Neuronal stem cell (in vitro differentiated cells): ENCODE measurements at regions not wholly inside any gene's neighbourhood (a gene's known extent, or its start where the extent isn't known, plus 50 kb on each side); places are given as distances from the start of the nearest gene placed in this dataset.

Source experiments
- DNase-seq: peaks from one replicate; pipeline ENCODE4 v3.0.0-alpha.2; 2013; ENCODE audit warnings: low spot score
- H2AFZ ChIP-seq: one replicate; pipeline ENCODE4 v1.6.1; 2013; ENCODE audit warnings: mild to moderate bottlenecking, low read length, inconsistent platforms
- H2AK5ac ChIP-seq: 2 replicates; pipeline ENCODE4 v1.6.1; 2013; ENCODE audit warnings: low read depth, mild to moderate bottlenecking, inconsistent platforms, low read length, moderate library complexity, mixed read lengths
- H2BK120ac ChIP-seq: 2 replicates; pipeline ENCODE4 v1.6.1; 2013; ENCODE audit warnings: low read depth, mild to moderate bottlenecking, inconsistent platforms, low read length, moderate library complexity, mixed read lengths
- H2BK12ac ChIP-seq: one replicate; pipeline ENCODE4 v1.6.1; 2013; ENCODE audit warnings: low read length, inconsistent platforms
- H2BK15ac ChIP-seq: 2 replicates; pipeline ENCODE4 v1.6.1; 2013; ENCODE audit warnings: mild to moderate bottlenecking, low read length, inconsistent platforms, mixed read lengths
- H2BK5ac ChIP-seq: one replicate; pipeline ENCODE4 v1.6.1; 2013; ENCODE audit warnings: inconsistent platforms, mild to moderate bottlenecking, low read length, moderate library complexity
- H3K14ac ChIP-seq: one replicate; pipeline ENCODE4 v1.6.1; 2013; ENCODE audit warnings: low read length, inconsistent platforms
- H3K18ac ChIP-seq: 2 replicates; pipeline ENCODE4 v1.6.1; 2013; ENCODE audit warnings: low read length, inconsistent platforms
- H3K23ac ChIP-seq: 2 replicates; pipeline ENCODE4 v1.6.1; 2013; ENCODE audit warnings: low read depth, mild to moderate bottlenecking, mixed read lengths, low read length, inconsistent platforms; ENCODE audit not compliant: poor library complexity
- H3K27ac ChIP-seq: replicated peaks from 3 replicates; pipeline ENCODE4 v1.5.1; 2013; ENCODE audit warnings: low read length, inconsistent platforms
- H3K27me3 ChIP-seq, 3 experiments: 2 replicates each; pipeline ENCODE4 v1.6.1; 2013; ENCODE audit warnings: low read length in 3 of 3, mild to moderate bottlenecking in 2 of 3, inconsistent platforms in 1 of 3, low read depth in 1 of 3, mixed read lengths in 1 of 3, moderate library complexity in 1 of 3; ENCODE audit not compliant: control insufficient read depth in 3 of 3, insufficient read depth in 3 of 3
- H3K36me3 ChIP-seq, 2 donors: replicated peaks in 1 of 2; 2 replicates each; pipeline ENCODE4 v1.6.1; 2013; ENCODE audit warnings: low read length in 2 of 2; ENCODE audit not compliant: control insufficient read depth in 2 of 2, insufficient read depth in 2 of 2
- H3K4ac ChIP-seq: 2 replicates; pipeline ENCODE4 v1.6.1; 2013; ENCODE audit warnings: inconsistent platforms, mild to moderate bottlenecking, low read length, moderate library complexity
- H3K4me1 ChIP-seq, 2 donors: 1 replicate in 1 of 2; 2 replicates in 1 of 2; pipeline ENCODE4 v1.6.1; 2013; ENCODE audit warnings: low read length in 2 of 2, low read depth in 1 of 2; ENCODE audit not compliant: control insufficient read depth in 2 of 2, insufficient read depth in 1 of 2
- H3K4me2 ChIP-seq: one replicate; pipeline ENCODE4 v1.6.1; 2013; ENCODE audit warnings: mild to moderate bottlenecking, low read length, inconsistent platforms; ENCODE audit not compliant: insufficient read depth, poor library complexity, severe bottlenecking
- H3K4me3 ChIP-seq, 2 donors: 2 replicates each; pipeline ENCODE4 v1.5.1; 2013; ENCODE audit warnings: low read length in 2 of 2, mild to moderate bottlenecking in 2 of 2, inconsistent platforms in 1 of 2, moderate library complexity in 1 of 2
- H3K79me1 ChIP-seq: one replicate; pipeline ENCODE4 v1.6.1; 2013; ENCODE audit warnings: low read depth, mild to moderate bottlenecking, inconsistent platforms, low read length, moderate library complexity
- H3K9ac ChIP-seq: one replicate; pipeline ENCODE4 v1.6.1; 2013; ENCODE audit warnings: mild to moderate bottlenecking, low read depth, low read length, inconsistent platforms; ENCODE audit not compliant: poor library complexity
- H3K9me3 ChIP-seq, 2 donors: replicated peaks in 1 of 2; 2 replicates each; pipeline versions ENCODE3 to v1.6.1; 2013; ENCODE audit warnings: low read length in 2 of 2, mild to moderate bottlenecking in 2 of 2, inconsistent platforms in 1 of 2, low read depth in 1 of 2, mixed read lengths in 1 of 2, moderate library complexity in 1 of 2; ENCODE audit not compliant: control insufficient read depth in 2 of 2, insufficient read depth in 1 of 2
- H4K8ac ChIP-seq: one replicate; pipeline ENCODE4 v1.6.1; 2013; ENCODE audit warnings: low read depth, mild to moderate bottlenecking, inconsistent platforms, low read length, moderate library complexity
- H4K91ac ChIP-seq: one replicate; pipeline ENCODE4 v1.6.1; 2013; ENCODE audit warnings: low read length, low read depth, mild to moderate bottlenecking, inconsistent platforms; ENCODE audit not compliant: poor library complexity
- WGBS, 2 donors: extraction: QIAGEN DNeasy Blood & Tissue Kit; methylation state at CpG; one replicate each; pipeline ENCODE4 v1.1.7; 2013; ENCODE audit warnings: missing lambda C conversion rate in 2 of 2, mixed read lengths in 1 of 2; ENCODE audit not compliant: insufficient read length in 2 of 2, insufficient replicate concordance in 1 of 2; ENCODE audit errors: extremely low coverage in 2 of 2; 5-methylcytosine and 5-hydroxymethylcytosine counted together

- no peak overlapping the region for H2BK120ac ChIP-seq
- H2AK5ac ChIP-seq, result no peak overlapping the region
- no peak overlapping the region for H4K8ac ChIP-seq
- no peak overlapping the region for H3K18ac ChIP-seq
- H3K14ac ChIP-seq, result no peak overlapping the region
- H3K9me3 ChIP-seq, result no peaks in the 10 kb centered on the region
- H3K4ac ChIP-seq, result no peak overlapping the region
- no peaks in the 10 kb centered on the region for H3K79me1 ChIP-seq
- H2BK5ac ChIP-seq, result no peak overlapping the region
- no peak overlapping the region for H2AFZ ChIP-seq
- no peak overlapping the region for H4K91ac ChIP-seq
- H3K23ac ChIP-seq, result no peak overlapping the region
- no peak overlapping the region for H2BK15ac ChIP-seq
- no peak overlapping the region for H2BK12ac ChIP-seq
- H3K36me3 ChIP-seq, result no peaks in the 10 kb centered on the region
- no peak overlapping the region for H3K27ac ChIP-seq
- no peak for DNase-seq
- H3K4me2 ChIP-seq, result no peak overlapping the region
- no peaks in the 10 kb centered on the region for H3K27me3 ChIP-seq
- H3K4me3 ChIP-seq, result no peak overlapping the region
- no peaks in the 10 kb centered on the region for H3K4me1 ChIP-seq
- no peak overlapping the region for H3K9ac ChIP-seq
Observed at GRCh38 chr6:122238861-122239260, 160.6 kb upstream of the HSF2 start.

GRCh38 chr6:122246906-122247658 lies 152.4 kb upstream of the HSF2 start:
- no peaks in the 10 kb centered on the region for H3K4me1 ChIP-seq
- no peaks in the 10 kb centered on the region for H3K27me3 ChIP-seq
- no peaks in the 10 kb centered on the region for H3K79me1 ChIP-seq
- H3K4me3 ChIP-seq, result peak overlapping the region in 1 of 2 donors; percentile 68
- no peak overlapping the region for H2BK120ac ChIP-seq
- H2BK5ac ChIP-seq, result no peak overlapping the region
- H4K91ac ChIP-seq, result no peak overlapping the region
- no peaks in the 10 kb centered on the region for H3K9me3 ChIP-seq
- peak overlapping the region; percentile 20 for H3K18ac ChIP-seq
- no peak overlapping the region for H2AK5ac ChIP-seq
- DNase-seq, result no peak
- no peak overlapping the region for H3K4ac ChIP-seq
- no peak overlapping the region for H3K4me2 ChIP-seq
- no peak overlapping the region for H3K14ac ChIP-seq
- no peak overlapping the region for H2BK12ac ChIP-seq
- H3K27ac ChIP-seq, result no peak overlapping the region
- H3K36me3 ChIP-seq, result no peaks in the 10 kb centered on the region
- H3K9ac ChIP-seq, result no peak overlapping the region
- no peak overlapping the region for H4K8ac ChIP-seq
- H2AFZ ChIP-seq, result peak overlapping the region; percentile 3
- H3K23ac ChIP-seq, result peak overlapping the region; percentile 22
- no CpG with 5 or more reads among the region's 5 CpGs for WGBS, 2 donors
- H2BK15ac ChIP-seq, result no peak overlapping the region

- Histone ChIP-seq H2BK15ac (no peak overlapping the region), H3K36me3 (no peaks in the 10 kb centered on the region), H4K91ac (no peak overlapping the region), H3K23ac (peak overlapping the region; percentile 95), H3K18ac (peak overlapping the region; percentile 83), H2AK5ac (no peak overlapping the region), H3K27ac (no peak overlapping the region), H2BK5ac (no peak overlapping the region), H3K79me1 (no peaks in the 10 kb centered on the region), H2BK12ac (no peak overlapping the region), H3K14ac (peak overlapping the region; percentile 94), H4K8ac (no peak overlapping the region), H3K9ac (no peak overlapping the region), H3K4ac (peak overlapping the region; percentile 23), H3K9me3 (no peaks in the 10 kb centered on the region), H3K27me3 (no peaks in the 10 kb centered on the region), H3K4me2 (no peak overlapping the region), H2AFZ (no peak overlapping the region), H3K4me1 (no peaks in the 10 kb centered on the region), H3K4me3 (no peak overlapping the region), H2BK120ac (no peak overlapping the region)
- no CpG with 5 or more reads among the region's 7 CpGs for WGBS, 2 donors
- DNase-seq, result no peak
Observed at GRCh38 chr6:122248001-122248669, 151.3 kb upstream of the HSF2 start.

GRCh38 chr6:122248844-122249243 lies 150.6 kb upstream of the HSF2 start:
- H3K14ac ChIP-seq, result no peak overlapping the region
- H3K4me2 ChIP-seq, result no peak overlapping the region
- no peak overlapping the region for H3K4ac ChIP-seq
- H3K9me3 ChIP-seq, result no peaks in the 10 kb centered on the region
- no peak overlapping the region for H2BK5ac ChIP-seq
- H3K79me1 ChIP-seq, result no peaks in the 10 kb centered on the region
- H3K23ac ChIP-seq, result no peak overlapping the region
- no peak overlapping the region for H2BK15ac ChIP-seq
- no peak overlapping the region for H3K4me3 ChIP-seq
- no peak overlapping the region for H3K27ac ChIP-seq
- DNase-seq, result no peak
- H2AFZ ChIP-seq, result no peak overlapping the region
- no peaks in the 10 kb centered on the region for H3K4me1 ChIP-seq
- H2BK12ac ChIP-seq, result no peak overlapping the region
- no peak overlapping the region for H2BK120ac ChIP-seq
- H2AK5ac ChIP-seq, result no peak overlapping the region
- H3K9ac ChIP-seq, result no peak overlapping the region
- no peaks in the 10 kb centered on the region for H3K27me3 ChIP-seq
- no peak overlapping the region for H3K18ac ChIP-seq
- H3K36me3 ChIP-seq, result no peaks in the 10 kb centered on the region
- no peak overlapping the region for H4K8ac ChIP-seq
- WGBS, 2 donors, result no CpG with 5 or more reads among the region's 1 CpG
- no peak overlapping the region for H4K91ac ChIP-seq
